HCT116 (cell line): ENCODE measurements at regions not wholly inside any gene's neighbourhood (a gene's known extent, or its start where the extent isn't known, plus 50 kb on each side); places are given as distances from the start of the nearest gene placed in this dataset.

Experiments
- ATF3 ChIP-seq: IDR thresholded peaks from 2 replicates; pipeline ENCODE4 v1.6.1; 2012
- CBX3 ChIP-seq: IDR thresholded peaks from 2 replicates; pipeline ENCODE4 v1.6.1; 2012; ENCODE audit warnings: low read depth
- CTCF ChIP-seq, 3 experiments: fragments of 200-600 bp in 1 of 3; sonication (generic) in 1 of 3; IDR thresholded peaks in 2 of 3; conservative IDR thresholded peaks in 1 of 3; 2 replicates each; pipeline ENCODE4 v1.5.1; 2012 to 2017; ENCODE audit warnings: low read depth in 2 of 3, low read length in 2 of 3, antibody characterized with exemption in 1 of 3, borderline replicate concordance in 1 of 3, control low read depth in 1 of 3, mild to moderate bottlenecking in 1 of 3, mixed read lengths in 1 of 3, mixed run types in 1 of 3, moderate library complexity in 1 of 3; ENCODE audit not compliant: insufficient read depth in 1 of 3
- EZH2 ChIP-seq: fragments of 200-600 bp; sonication (generic); IDR thresholded peaks from 2 replicates; pipeline ENCODE4 v1.6.1; 2017; ENCODE audit warnings: antibody characterized with exemption, mixed run types
- EZH2phosphoT487 ChIP-seq: fragments of 200-600 bp; IDR thresholded peaks from 2 replicates; pipeline ENCODE4 v1.6.1; 2018; ENCODE audit warnings: antibody characterized with exemption, borderline replicate concordance
- FOSL1 ChIP-seq: IDR thresholded peaks from 2 replicates; pipeline ENCODE4 v1.6.1; 2012; ENCODE audit warnings: low read depth
- MAX ChIP-seq: IDR thresholded peaks from 2 replicates; pipeline ENCODE4 v1.6.1; 2012
- POLR2A ChIP-seq: IDR thresholded peaks from 2 replicates; pipeline ENCODE4 v1.7.0; 2011; ENCODE audit warnings: borderline replicate concordance; ENCODE audit not compliant: insufficient read depth, insufficient read length; ENCODE audit errors: extremely low read depth
- POLR2AphosphoS5 ChIP-seq: IDR thresholded peaks from 2 replicates; pipeline ENCODE4 v1.6.1; 2011; ENCODE audit warnings: mild to moderate bottlenecking, low read depth, low read length, moderate library complexity
- REST ChIP-seq: IDR thresholded peaks from 2 replicates; pipeline ENCODE4 v1.6.1; 2012; ENCODE audit warnings: low read depth
- SP1 ChIP-seq: IDR thresholded peaks from 2 replicates; pipeline ENCODE4 v1.6.1; 2012; ENCODE audit warnings: low read depth
- SRF ChIP-seq: IDR thresholded peaks from 2 replicates; pipeline ENCODE4 v1.6.1; 2012; ENCODE audit warnings: low read depth
- ZFX ChIP-seq: fragments of 450-650 bp; IDR thresholded peaks from 2 replicates; pipeline ENCODE4 v1.6.1; 2017

- no peak for TF ChIP-seq CTCF (IDR thresholded peaks at IDR 0.05 in 2 of 3, conservative IDR thresholded peaks at IDR 0.05 in 1 of 3; ENCODE audit: borderline replicate concordance in 1 of 3, insufficient read depth in 1 of 3, low read depth in 2 of 3, low read length in 2 of 3)
- no peak for TF ChIP-seq POLR2AphosphoS5
- TF ChIP-seq REST, result no peak
- TF ChIP-seq SRF, result no peak
- no peak for TF ChIP-seq FOSL1
- TF ChIP-seq EZH2, result no peak
- TF ChIP-seq MAX, result no peak
- TF ChIP-seq POLR2A, result no peak
- no peak for TF ChIP-seq CBX3
- TF ChIP-seq SP1, result no peak
- no peak for TF ChIP-seq ZFX
- no peak for TF ChIP-seq ATF3
- TF ChIP-seq EZH2phosphoT487, result no peak
Observed at GRCh38 chr5:15065091-15065490, 193.5 kb upstream of the ANKH start.
